Pancreas (tissue), 10 donors: ENCODE measurements at regions not wholly inside any gene's neighbourhood (a gene's known extent, or its start where the extent isn't known, plus 50 kb on each side); places are given as distances from the start of the nearest gene placed in this dataset.

ENCODE experiments used
- ATAC-seq, 4 donors: fragments of 200-7000 bp; cut with Tn5 transposase; one replicate each; pipeline versions ENCODE4 v1.8.0 to v1.9.1; 2020; ENCODE audit warnings: mild to moderate bottlenecking in 4 of 4, moderate library complexity in 4 of 4
- DNase-seq, 6 donors: peaks; one replicate each; pipeline ENCODE4 v3.0.0-alpha.2; 2020
- FAIRE-seq: peaks from 2 replicates; lab custom pipeline; 2012; peaks lifted over from hg19 to GRCh38; lab: Jason Lieb, UNC
- H3K27ac ChIP-seq, 4 donors: fragments of 200-600 bp; sonication (generic); 1 replicate in 3 of 4; 2 replicates in 1 of 4; pipeline versions ENCODE4 v1.5.0 to v1.8.0; 2020
- H3K27me3 ChIP-seq, 4 donors: fragments of 200-600 bp; one replicate each; pipeline ENCODE4 v1.8.0; 2021
- H3K36me3 ChIP-seq, 3 donors: fragments of 200-600 bp; sonication (generic) in 1 of 3; one replicate each; pipeline versions ENCODE4 v1.5.0 to v1.8.0; 2020 to 2021
- H3K4me1 ChIP-seq, 3 donors: fragments of 200-600 bp; one replicate each; pipeline ENCODE4 v1.8.0; 2021
- H3K4me3 ChIP-seq, 4 donors: fragments of 200-600 bp; sonication (generic) in 2 of 4; one replicate each; pipeline versions ENCODE4 v1.5.0 to v1.8.0; 2020 to 2021
- H3K9me3 ChIP-seq, 4 donors: fragments of 200-600 bp; one replicate each; pipeline ENCODE4 v1.8.0; 2021
- CTCF ChIP-seq, 4 donors: fragments of 200-600 bp; sonication (generic) in 3 of 4; IDR thresholded peaks; one replicate each; pipeline versions ENCODE4 v1.5.0 to v1.8.0; 2021; ENCODE audit warnings: antibody characterized with exemption in 4 of 4
- WGBS, 2 donors: extraction: QIAGEN DNeasy Blood & Tissue Kit; methylation state at CpG; one replicate each; pipeline ENCODE4 v1.1.7; 2013; 5-methylcytosine and 5-hydroxymethylcytosine counted together
- intact Hi-C, 3 donors: fragments of 100-400 bp; cut with DNase I; formaldehyde crosslinking; loops; one replicate each; pipeline versions ENCODE4 v1.11.1 to v1.14.2; 2022
- donor health status: healthy with polysubstance abuse.
- donor health status: DM: no; HTN: no; CAD: no; lungs with moderate emphysema.
- donor health status: DM: no; HTN: no; CAD: no.
- donor health status: control.
- donor health status: control.
- donor health status: Bipolar disorder and iron deficiency.
- donor health status: DM: yes; HTN: yes; CAD: no.
- donor health status: DM: no; HTN: no; CAD: no.
- donor health status: DM: no; HTN: no; CAD: no.
- donor health status: DM: yes; HTN: yes; CAD: no.

- Histone ChIP-seq H3K36me3 (no peaks in the 10 kb centered on the region), H3K4me1 (no peaks in the 10 kb centered on the region), H3K9me3 (no peaks in the 10 kb centered on the region), H3K4me3 (no peak overlapping the region), H3K27me3 (no peaks in the 10 kb centered on the region), H3K27ac (peak overlapping the region in 3 of 4 donors; percentile 28 to 46 (median 39))
- WGBS, 2 donors, result 5 to 10% methylated on average over 2 of the region's 2 CpGs
- DNase-seq (peak in 3 of 6 donors; percentile 16 to 52 (median 45)), FAIRE-seq (no peak), ATAC-seq (peak; percentile 63 to 86 (median 82))
- TF ChIP-seq CTCF (IDR thresholded peaks at IDR 0.05), result no peak
- intact Hi-C loops, result no loop called here
Measured at GRCh38 chr12:98220636-98221035, 294.8 kb upstream of the TMPO start.

DNA sequence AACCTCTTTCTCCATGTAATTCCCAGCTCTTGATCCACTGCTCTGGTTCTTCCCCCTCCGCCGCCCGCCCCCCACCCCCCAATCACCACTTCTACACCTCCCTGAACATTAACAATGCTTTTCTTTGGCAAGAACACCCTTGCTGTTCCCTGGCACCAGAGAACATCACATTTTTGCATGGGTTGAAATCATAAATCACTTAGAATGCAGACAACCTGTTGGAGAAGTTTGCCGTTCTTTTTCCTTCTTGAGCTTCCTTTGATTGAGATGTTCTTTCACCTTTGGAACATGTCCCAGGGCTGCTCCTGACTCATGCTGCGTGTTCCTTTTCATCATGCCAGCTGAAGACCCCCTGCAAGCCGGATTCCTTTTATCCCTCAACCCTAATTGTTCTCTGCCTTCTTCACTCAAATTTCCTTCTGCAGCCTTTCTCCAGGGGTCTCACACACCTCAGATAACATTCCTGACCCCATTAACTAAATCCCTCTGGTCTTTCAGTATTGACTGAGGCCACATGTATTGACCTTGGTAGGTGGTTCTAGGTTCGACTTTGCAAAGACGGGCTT lies 294.1 kb upstream of the TMPO start:
- H3K4me1 ChIP-seq, result no peaks in the 10 kb centered on the region
- no peaks in the 10 kb centered on the region for H3K27me3 ChIP-seq
- no peak overlapping the region for H3K4me3 ChIP-seq
- intact Hi-C loops, result no loop called here
- TF ChIP-seq CTCF (IDR thresholded peaks at IDR 0.05), result no peak
- no peaks in the 10 kb centered on the region for H3K36me3 ChIP-seq
- no peaks in the 10 kb centered on the region for H3K9me3 ChIP-seq
- WGBS, 2 donors, result 29 to 35% methylated on average over 8 of the region's 8 CpGs
- FAIRE-seq (no peak), DNase-seq (peak in 1 of 6 donors; percentile 16), ATAC-seq (peak in 3 of 4 donors; percentile 57 to 67 (median 65))
- H3K27ac ChIP-seq, result peak overlapping the region in 3 of 4 donors; percentile 29 to 52 (median 29)

DNA sequence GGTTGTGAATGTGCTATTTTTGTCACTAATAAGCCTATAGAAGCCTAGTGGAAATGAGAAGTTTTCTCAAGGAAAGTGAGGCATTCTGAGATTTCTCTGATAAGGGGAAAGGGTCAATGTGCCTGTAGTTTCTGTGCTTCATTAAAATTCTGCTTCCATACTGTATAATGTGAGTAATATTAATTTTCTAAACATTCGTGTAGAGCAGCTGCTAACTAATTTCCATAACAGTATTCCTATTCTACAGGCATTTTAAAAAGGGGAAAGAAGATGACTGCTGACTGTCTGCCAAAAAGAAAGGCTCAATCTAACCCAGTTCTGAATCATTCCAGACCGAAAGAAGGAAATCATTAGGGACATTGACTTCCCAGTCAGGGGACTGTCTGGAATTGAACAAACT lies 293.3 kb upstream of the TMPO start:
- H3K4me1 ChIP-seq, result no peaks in the 10 kb centered on the region
- no peak overlapping the region for H3K4me3 ChIP-seq
- no peak for DNase-seq
- intact Hi-C loops, result no loop called here
- FAIRE-seq, result no peak
- H3K9me3 ChIP-seq, result no peaks in the 10 kb centered on the region
- 58 to 61% methylated on average over 2 of the region's 2 CpGs for WGBS, 2 donors
- H3K27me3 ChIP-seq, result no peaks in the 10 kb centered on the region
- no peak for TF ChIP-seq CTCF (IDR thresholded peaks at IDR 0.05)
- no peaks in the 10 kb centered on the region for H3K36me3 ChIP-seq
- ATAC-seq, result no peak
- peak overlapping the region in 1 of 4 donors; percentile 52 for H3K27ac ChIP-seq

DNA sequence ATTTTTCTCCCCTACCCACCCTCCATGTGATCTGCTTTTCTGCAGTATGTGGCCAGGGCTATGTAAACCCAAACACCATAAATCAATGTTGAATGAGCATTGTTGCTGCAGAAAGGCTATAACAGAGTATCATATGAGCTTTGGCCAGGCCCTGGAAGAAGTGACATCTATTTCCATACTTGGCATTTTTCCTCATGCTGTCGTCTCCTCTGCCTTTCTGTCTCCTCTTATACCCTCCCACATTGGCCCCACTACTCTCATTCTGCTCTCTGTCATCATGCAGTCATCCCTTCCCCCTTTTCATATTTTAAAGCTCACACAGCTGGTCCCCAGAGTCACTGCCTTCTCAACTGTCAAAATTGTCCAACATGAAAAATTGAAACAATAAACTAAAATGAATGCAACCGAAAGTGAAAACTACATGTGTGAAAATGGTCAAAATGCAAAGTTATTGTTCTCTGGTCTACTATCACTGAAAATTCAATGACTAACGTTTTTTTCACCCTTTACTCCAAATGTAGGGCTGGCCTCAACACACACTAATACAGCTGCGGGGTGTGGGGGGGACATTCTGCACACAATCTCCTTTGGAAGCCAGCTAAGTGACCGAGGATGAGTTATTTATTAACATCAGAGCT lies 290.7 kb upstream of the TMPO start:
- peak overlapping the region in 2 of 4 donors; percentile 1 to 22 for H3K27ac ChIP-seq

More for the DNA sequence above, 290.7 kb upstream of the TMPO start:
- Histone ChIP-seq H3K4me1 (no peaks in the 10 kb centered on the region), H3K9me3 (no peaks in the 10 kb centered on the region), H3K27me3 (no peaks in the 10 kb centered on the region), H3K4me3 (no peak overlapping the region), H3K36me3 (no peaks in the 10 kb centered on the region)
- ATAC-seq, result peak in 1 of 4 donors; percentile 28
- WGBS, 2 donors, result 16 to 24% methylated on average over 5 of the region's 5 CpGs
- TF ChIP-seq CTCF (IDR thresholded peaks at IDR 0.05), result no peak
- no peak for FAIRE-seq
- intact Hi-C loops, result no loop called here
- DNase-seq, result no peak
